ENCODE measurements at regions not wholly inside any gene's neighbourhood (a gene's known extent, or its start where the extent isn't known, plus 50 kb on each side); places are given as distances from the start of the nearest gene placed in this dataset.

DNA sequence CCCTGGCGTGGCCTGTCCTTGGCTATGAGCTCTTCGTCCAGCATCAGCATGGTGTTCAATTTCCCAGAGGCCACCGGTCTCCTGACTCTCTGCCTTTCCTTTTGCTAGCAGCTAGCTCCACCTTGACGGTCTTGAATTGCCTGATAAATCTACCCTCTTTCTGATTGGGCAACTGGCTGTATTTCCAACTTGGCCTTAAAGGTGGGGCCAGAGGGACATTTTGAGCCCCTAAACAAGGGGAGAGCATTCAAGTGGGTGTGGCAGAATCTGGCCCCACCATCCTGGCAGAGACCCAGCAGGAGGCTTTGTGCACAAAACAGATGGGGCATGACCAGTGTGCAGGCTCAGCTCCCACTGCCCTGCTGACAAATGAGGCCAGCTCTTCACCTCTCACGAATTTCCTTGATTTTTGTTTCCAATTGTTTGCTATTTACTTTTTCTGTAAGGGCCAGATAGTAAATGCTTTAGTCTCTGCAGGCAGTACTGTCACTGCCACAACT is 148.9 kb upstream of the VSTM2B start:
- no peak for DNase-seq
- H3K9me3 ChIP-seq: no peaks in the 10 kb centered on the region
- H3F3A ChIP-seq (replicated peaks; ENCODE audit: insufficient read depth): no peaks in the 10 kb centered on the region
- H3K4me2 ChIP-seq: no peak overlapping the region
- no peaks in the 10 kb centered on the region; the same call in 1 of the 2 replicates for H3K27me3 ChIP-seq (ENCODE audit: insufficient read depth)
- H4K20me1 ChIP-seq (ENCODE audit: insufficient read depth): no peaks in the 10 kb centered on the region
- no peaks in the 10 kb centered on the region for H3K4me1 ChIP-seq (ENCODE audit: control insufficient read depth in 1 of 2, insufficient read depth in 2 of 2, low read depth in 1 of 2, low read length in 1 of 2)
- WGBS (ENCODE audit: low lambda C conversion rate): 0% methylated on average over 5 of the region's 5 CpGs
- H3K27ac ChIP-seq (ENCODE audit: low read depth in 2 of 2, low read length in 1 of 2): no peak overlapping the region
- no peaks in the 10 kb centered on the region for H3K36me3 ChIP-seq (replicated peaks in 1 of 2; ENCODE audit: control insufficient read depth in 1 of 2, insufficient read depth in 2 of 2, low read length in 1 of 2)
- no peaks in the 10 kb centered on the region for H3K9me2 ChIP-seq
- no peak overlapping the region for H3K9ac ChIP-seq
- H3K79me2 ChIP-seq (ENCODE audit: insufficient read depth): no peaks in the 10 kb centered on the region
- H2AFZ ChIP-seq (ENCODE audit: low read depth): no peak overlapping the region
- H3K4me3 ChIP-seq (ENCODE audit: low read depth in 2 of 2, low read length in 1 of 2): no peak overlapping the region
- TF ChIP-seq RFX5 (IDR thresholded peaks at IDR 0.05; ENCODE audit: low read length) (no peak), GABPA (IDR thresholded peaks at IDR 0.05; ENCODE audit: low read depth) (no peak), SMC3 (IDR thresholded peaks at IDR 0.05; ENCODE audit: low read depth, low read length) (no peak), JUND (IDR thresholded peaks at IDR 0.05) (no peak), TEAD4 (IDR thresholded peaks at IDR 0.05; ENCODE audit: borderline replicate concordance, insufficient read depth) (no peak), FOXJ3 (CRISPR knock-in tag; IDR thresholded peaks at IDR 0.05) (no peak), TCF12 (IDR thresholded peaks at IDR 0.05) (no peak), EZH2phosphoT487 (IDR thresholded peaks at IDR 0.05; ENCODE audit: borderline replicate concordance, low read depth) (no peak), MXI1 (IDR thresholded peaks at IDR 0.05; ENCODE audit: low read depth, low read length) (no peak), POLR2AphosphoS5 (IDR thresholded peaks at IDR 0.05; ENCODE audit: low read depth, low read length) (no peak), ELF1 (IDR thresholded peaks at IDR 0.05) (no peak)
- TF ChIP-seq, protein P1, sequence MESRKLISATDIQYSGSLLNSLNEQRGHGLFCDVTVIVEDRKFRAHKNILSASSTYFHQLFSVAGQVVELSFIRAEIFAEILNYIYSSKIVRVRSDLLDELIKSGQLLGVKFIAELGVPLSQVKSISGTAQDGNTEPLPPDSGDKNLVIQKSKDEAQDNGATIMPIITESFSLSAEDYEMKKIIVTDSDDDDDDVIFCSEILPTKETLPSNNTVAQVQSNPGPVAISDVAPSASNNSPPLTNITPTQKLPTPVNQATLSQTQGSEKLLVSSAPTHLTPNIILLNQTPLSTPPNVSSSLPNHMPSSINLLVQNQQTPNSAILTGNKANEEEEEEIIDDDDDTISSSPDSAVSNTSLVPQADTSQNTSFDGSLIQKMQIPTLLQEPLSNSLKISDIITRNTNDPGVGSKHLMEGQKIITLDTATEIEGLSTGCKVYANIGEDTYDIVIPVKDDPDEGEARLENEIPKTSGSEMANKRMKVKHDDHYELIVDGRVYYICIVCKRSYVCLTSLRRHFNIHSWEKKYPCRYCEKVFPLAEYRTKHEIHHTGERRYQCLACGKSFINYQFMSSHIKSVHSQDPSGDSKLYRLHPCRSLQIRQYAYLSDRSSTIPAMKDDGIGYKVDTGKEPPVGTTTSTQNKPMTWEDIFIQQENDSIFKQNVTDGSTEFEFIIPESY (IDR thresholded peaks at IDR 0.05; ENCODE audit: borderline replicate concordance, low read depth): no peak
- TF ChIP-seq, protein P2, sequence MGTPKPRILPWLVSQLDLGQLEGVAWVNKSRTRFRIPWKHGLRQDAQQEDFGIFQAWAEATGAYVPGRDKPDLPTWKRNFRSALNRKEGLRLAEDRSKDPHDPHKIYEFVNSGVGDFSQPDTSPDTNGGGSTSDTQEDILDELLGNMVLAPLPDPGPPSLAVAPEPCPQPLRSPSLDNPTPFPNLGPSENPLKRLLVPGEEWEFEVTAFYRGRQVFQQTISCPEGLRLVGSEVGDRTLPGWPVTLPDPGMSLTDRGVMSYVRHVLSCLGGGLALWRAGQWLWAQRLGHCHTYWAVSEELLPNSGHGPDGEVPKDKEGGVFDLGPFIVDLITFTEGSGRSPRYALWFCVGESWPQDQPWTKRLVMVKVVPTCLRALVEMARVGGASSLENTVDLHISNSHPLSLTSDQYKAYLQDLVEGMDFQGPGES (IDR thresholded peaks at IDR 0.05; ENCODE audit: low read depth, low read length): no peak
- TF ChIP-seq, protein P3, sequence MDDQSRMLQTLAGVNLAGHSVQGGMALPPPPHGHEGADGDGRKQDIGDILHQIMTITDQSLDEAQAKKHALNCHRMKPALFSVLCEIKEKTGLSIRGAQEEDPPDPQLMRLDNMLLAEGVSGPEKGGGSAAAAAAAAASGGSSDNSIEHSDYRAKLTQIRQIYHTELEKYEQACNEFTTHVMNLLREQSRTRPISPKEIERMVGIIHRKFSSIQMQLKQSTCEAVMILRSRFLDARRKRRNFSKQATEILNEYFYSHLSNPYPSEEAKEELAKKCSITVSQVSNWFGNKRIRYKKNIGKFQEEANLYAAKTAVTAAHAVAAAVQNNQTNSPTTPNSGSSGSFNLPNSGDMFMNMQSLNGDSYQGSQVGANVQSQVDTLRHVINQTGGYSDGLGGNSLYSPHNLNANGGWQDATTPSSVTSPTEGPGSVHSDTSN (IDR thresholded peaks at IDR 0.05): no peak
- TF ChIP-seq, protein P4, sequence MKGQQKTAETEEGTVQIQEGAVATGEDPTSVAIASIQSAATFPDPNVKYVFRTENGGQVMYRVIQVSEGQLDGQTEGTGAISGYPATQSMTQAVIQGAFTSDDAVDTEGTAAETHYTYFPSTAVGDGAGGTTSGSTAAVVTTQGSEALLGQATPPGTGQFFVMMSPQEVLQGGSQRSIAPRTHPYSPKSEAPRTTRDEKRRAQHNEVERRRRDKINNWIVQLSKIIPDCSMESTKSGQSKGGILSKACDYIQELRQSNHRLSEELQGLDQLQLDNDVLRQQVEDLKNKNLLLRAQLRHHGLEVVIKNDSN (IDR thresholded peaks at IDR 0.05; ENCODE audit: borderline replicate concordance, low read depth): no peak
- TF ChIP-seq, protein P5, sequence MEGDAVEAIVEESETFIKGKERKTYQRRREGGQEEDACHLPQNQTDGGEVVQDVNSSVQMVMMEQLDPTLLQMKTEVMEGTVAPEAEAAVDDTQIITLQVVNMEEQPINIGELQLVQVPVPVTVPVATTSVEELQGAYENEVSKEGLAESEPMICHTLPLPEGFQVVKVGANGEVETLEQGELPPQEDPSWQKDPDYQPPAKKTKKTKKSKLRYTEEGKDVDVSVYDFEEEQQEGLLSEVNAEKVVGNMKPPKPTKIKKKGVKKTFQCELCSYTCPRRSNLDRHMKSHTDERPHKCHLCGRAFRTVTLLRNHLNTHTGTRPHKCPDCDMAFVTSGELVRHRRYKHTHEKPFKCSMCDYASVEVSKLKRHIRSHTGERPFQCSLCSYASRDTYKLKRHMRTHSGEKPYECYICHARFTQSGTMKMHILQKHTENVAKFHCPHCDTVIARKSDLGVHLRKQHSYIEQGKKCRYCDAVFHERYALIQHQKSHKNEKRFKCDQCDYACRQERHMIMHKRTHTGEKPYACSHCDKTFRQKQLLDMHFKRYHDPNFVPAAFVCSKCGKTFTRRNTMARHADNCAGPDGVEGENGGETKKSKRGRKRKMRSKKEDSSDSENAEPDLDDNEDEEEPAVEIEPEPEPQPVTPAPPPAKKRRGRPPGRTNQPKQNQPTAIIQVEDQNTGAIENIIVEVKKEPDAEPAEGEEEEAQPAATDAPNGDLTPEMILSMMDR (IDR thresholded peaks at IDR 0.05): no peak
- ChIA-PET POLR2A (no interaction called here), CTCF (interaction anchor here (2.0 kb wide), 1 partner anchor 151 kb away, joined by 4 read pairs; no protein-coding TSS in a partner anchor)

All from SK-N-SH (cell line).